SK-N-MC (cell line): ENCODE measurements at regions not wholly inside any gene's neighbourhood (a gene's known extent, or its start where the extent isn't known, plus 50 kb on each side); places are given as distances from the start of the nearest gene placed in this dataset.

Experiments used
- EZH2 ChIP-seq: fragments of 200-600 bp; sonication (generic); IDR thresholded peaks from one replicate; pipeline ENCODE4 v1.6.1; 2017; ENCODE audit warnings: antibody characterized with exemption
- POLR2AphosphoS5 ChIP-seq: IDR thresholded peaks from 2 replicates; pipeline ENCODE4 v1.6.1; 2012; ENCODE audit warnings: mild to moderate bottlenecking, low read depth, low read length, borderline replicate concordance

GRCh38 chr1:198018529-198018928, 101.4 kb downstream of the LHX9 start:
- TF ChIP-seq POLR2AphosphoS5 (no peak), EZH2 (no peak)
